GM23248 (cell line): ENCODE measurements at regions not wholly inside any gene's neighbourhood (a gene's known extent, or its start where the extent isn't known, plus 50 kb on each side); places are given as distances from the start of the nearest gene placed in this dataset.

Experiments
- DNase-seq: peaks from one replicate; pipeline ENCODE4 v3.0.0-alpha.2; 2015
- H2AFZ ChIP-seq: fragments of 200-600 bp; sonication (generic); 2 replicates; pipeline ENCODE4 v1.6.1; 2016; ENCODE audit warnings: antibody characterized with exemption
- H3F3A ChIP-seq: fragments of 200-600 bp; sonication (generic); 2 replicates; pipeline ENCODE4 v1.6.1; 2016; ENCODE audit warnings: mild to moderate bottlenecking, antibody characterized with exemption, mixed run types; ENCODE audit not compliant: insufficient read depth
- H3K27ac ChIP-seq: fragments of 200-600 bp; sonication (generic); 2 replicates; pipeline ENCODE4 v1.5.1; 2016; ENCODE audit warnings: mild to moderate bottlenecking
- H3K27me3 ChIP-seq: fragments of 200-600 bp; sonication (generic); replicated peaks from 2 replicates; pipeline ENCODE4 v1.6.1; 2016; ENCODE audit warnings: mild to moderate bottlenecking; ENCODE audit not compliant: insufficient read depth
- H3K36me3 ChIP-seq: fragments of 200-600 bp; sonication (generic); 2 replicates; pipeline ENCODE4 v1.6.1; 2016; ENCODE audit warnings: low read depth, mild to moderate bottlenecking
- H3K4me1 ChIP-seq: fragments of 200-600 bp; sonication (generic); 2 replicates; pipeline ENCODE4 v1.6.1; 2016; ENCODE audit warnings: mild to moderate bottlenecking; ENCODE audit not compliant: insufficient read depth
- H3K4me2 ChIP-seq: fragments of 200-600 bp; sonication (generic); one replicate; pipeline ENCODE4 v1.6.1; 2016; ENCODE audit warnings: mild to moderate bottlenecking; ENCODE audit not compliant: unreplicated experiment
- H3K4me3 ChIP-seq: fragments of 200-600 bp; sonication (generic); 2 replicates; pipeline ENCODE4 v1.5.1; 2016; ENCODE audit warnings: mild to moderate bottlenecking
- H3K79me2 ChIP-seq: fragments of 200-600 bp; sonication (generic); 2 replicates; pipeline ENCODE4 v1.6.1; 2016; ENCODE audit warnings: mild to moderate bottlenecking; ENCODE audit not compliant: insufficient read depth
- H3K9ac ChIP-seq: fragments of 200-600 bp; sonication (generic); 2 replicates; pipeline ENCODE4 v1.6.1; 2016; ENCODE audit warnings: mild to moderate bottlenecking
- H3K9me2 ChIP-seq: fragments of 200-600 bp; sonication (generic); 2 replicates; pipeline ENCODE4 v1.6.1; 2016; ENCODE audit warnings: mixed run types, mild to moderate bottlenecking, moderate library complexity; ENCODE audit not compliant: insufficient read depth
- H3K9me3 ChIP-seq: fragments of 200-600 bp; sonication (generic); one replicate; pipeline ENCODE4 v1.6.1; 2017; ENCODE audit warnings: low read depth
- H4K20me1 ChIP-seq: fragments of 200-600 bp; sonication (generic); 2 replicates; pipeline ENCODE4 v1.6.0; 2016; ENCODE audit not compliant: insufficient read depth
- EZH2 ChIP-seq: fragments of 200-600 bp; sonication (generic); IDR thresholded peaks from 2 replicates; pipeline ENCODE4 v1.6.1; 2018; ENCODE audit warnings: antibody characterized with exemption, mild to moderate bottlenecking; ENCODE audit not compliant: insufficient read depth, poor library complexity, severe bottlenecking
- EZH2phosphoT487 ChIP-seq: fragments of 200-600 bp; sonication (generic); IDR thresholded peaks from 2 replicates; pipeline ENCODE4 v1.6.1; 2018; ENCODE audit warnings: antibody characterized with exemption, moderate library complexity, mild to moderate bottlenecking, low read depth; ENCODE audit not compliant: insufficient read depth
- WGBS, 2 experiments: methylation state at CpG; one replicate each; pipeline ENCODE4 v1.1.6; 2015 to 2017; ENCODE audit warnings: low lambda C conversion rate in 2 of 2, low coverage in 1 of 2; ENCODE audit errors: missing lambda C conversion rate in 2 of 2; 5-methylcytosine and 5-hydroxymethylcytosine counted together
- in situ Hi-C: fragments of 300-500 bp; cut with MboI; formaldehyde crosslinking; loops from 2 replicates; pipeline ENCODE4 v1.15.0; 2020

DNA sequence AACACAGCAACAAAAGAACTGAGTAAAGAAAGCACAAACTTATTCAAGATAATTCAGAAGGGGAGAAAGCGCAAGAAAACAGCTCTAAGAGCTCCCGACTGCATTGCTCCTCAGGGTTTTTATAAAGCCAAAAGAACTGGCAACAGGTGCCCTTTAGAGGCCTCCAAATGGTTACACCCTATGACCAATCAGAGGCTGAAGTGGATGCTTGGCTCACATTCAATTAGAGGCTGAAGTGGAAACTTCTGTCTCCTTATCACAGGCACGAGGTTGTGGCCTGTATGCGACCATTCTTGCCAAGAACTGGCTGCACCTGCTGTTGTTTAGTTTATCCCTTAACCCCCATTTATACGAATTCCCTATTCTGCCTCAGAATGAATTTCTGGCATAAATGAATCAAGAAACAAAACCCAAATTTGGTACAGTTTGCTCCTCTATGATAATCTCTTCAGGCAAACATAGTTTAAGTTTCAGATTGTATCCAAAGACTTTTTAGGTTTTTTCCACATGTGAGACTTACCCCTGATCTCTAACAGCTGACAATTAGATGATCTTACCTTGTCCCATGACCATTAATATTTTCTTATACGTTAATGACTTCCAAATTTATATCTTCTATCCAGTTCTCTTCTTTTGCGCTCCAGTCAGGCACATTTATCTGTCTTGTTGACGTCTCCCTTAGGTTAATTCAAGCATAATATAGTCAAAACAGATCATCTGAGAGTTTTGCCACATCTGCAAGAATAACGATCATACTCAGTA is 504.8 kb downstream of the NXPH1 start:
- Histone ChIP-seq H3K4me3 (no peak overlapping the region), H2AFZ (no peak overlapping the region), H3K27ac (no peak overlapping the region), H3K79me2 (no peaks in the 10 kb centered on the region), H4K20me1 (no peaks in the 10 kb centered on the region), H3K9ac (no peak overlapping the region), H3K36me3 (no peaks in the 10 kb centered on the region), H3K27me3 (no peaks in the 10 kb centered on the region), H3K4me2 (no peak overlapping the region), H3K4me1 (no peaks in the 10 kb centered on the region), H3F3A (no peaks in the 10 kb centered on the region), H3K9me3 (no peaks in the 10 kb centered on the region), H3K9me2 (no peaks in the 10 kb centered on the region)
- DNase-seq: no peak
- in situ Hi-C loops: no loop called here
- TF ChIP-seq EZH2phosphoT487 (no peak), EZH2 (no peak)
- WGBS, 2 experiments: 14 to 16% methylated on average over 9 of the region's 9 CpGs

GRCh38 chr7:8939446-8939845 is 506.0 kb downstream of the NXPH1 start:
- Histone ChIP-seq H3K79me2 (no peaks in the 10 kb centered on the region), H4K20me1 (no peaks in the 10 kb centered on the region), H3K9me2 (no peaks in the 10 kb centered on the region), H3K4me3 (no peak overlapping the region), H3K27ac (no peak overlapping the region), H3K4me1 (no peaks in the 10 kb centered on the region), H3K9me3 (no peaks in the 10 kb centered on the region), H3K4me2 (no peak overlapping the region), H3K9ac (no peak overlapping the region), H3K36me3 (no peaks in the 10 kb centered on the region), H3F3A (no peaks in the 10 kb centered on the region), H2AFZ (no peak overlapping the region), H3K27me3 (no peaks in the 10 kb centered on the region)
- TF ChIP-seq EZH2 (no peak), EZH2phosphoT487 (no peak)
- 0% methylated on average over 1 of the region's 1 CpG for WGBS, 2 experiments
- DNase-seq: no peak
- in situ Hi-C loops: no loop called here

GRCh38 chr7:8963722-8964121 is 530.3 kb downstream of the NXPH1 start:
- no peaks in the 10 kb centered on the region for H3K79me2 ChIP-seq
- TF ChIP-seq EZH2phosphoT487 (no peak), EZH2 (no peak)
- H3K4me1 ChIP-seq: no peaks in the 10 kb centered on the region
- no peak overlapping the region for H3K9ac ChIP-seq
- no peak overlapping the region for H3K27ac ChIP-seq
- H3K9me2 ChIP-seq: no peaks in the 10 kb centered on the region
- no peak overlapping the region for H2AFZ ChIP-seq
- H4K20me1 ChIP-seq: no peaks in the 10 kb centered on the region
- H3K36me3 ChIP-seq: no peaks in the 10 kb centered on the region
- H3K9me3 ChIP-seq: no peaks in the 10 kb centered on the region
- no peak overlapping the region for H3K4me2 ChIP-seq
- no peaks in the 10 kb centered on the region for H3F3A ChIP-seq
- in situ Hi-C loops: no loop called here
- no peaks in the 10 kb centered on the region for H3K27me3 ChIP-seq
- DNase-seq: no peak
- 3 to 5% methylated on average over 2 of the region's 2 CpGs for WGBS, 2 experiments
- no peak overlapping the region for H3K4me3 ChIP-seq

- TF ChIP-seq EZH2phosphoT487: no peak
- H3K4me3 ChIP-seq: no peak overlapping the region
- in situ Hi-C loops: no loop called here
- H3K27me3 ChIP-seq: no peaks in the 10 kb centered on the region
- H3K4me2 ChIP-seq: no peak overlapping the region
- H3K9ac ChIP-seq: no peak overlapping the region
- H3K4me1 ChIP-seq: no peaks in the 10 kb centered on the region
- H3K79me2 ChIP-seq: no peaks in the 10 kb centered on the region
- no peak overlapping the region for H3K27ac ChIP-seq
- H3K9me2 ChIP-seq: no peaks in the 10 kb centered on the region
- DNase-seq: no peak
- no peak overlapping the region for H2AFZ ChIP-seq
- H4K20me1 ChIP-seq: no peaks in the 10 kb centered on the region
- no peaks in the 10 kb centered on the region for H3F3A ChIP-seq
- no peaks in the 10 kb centered on the region for H3K36me3 ChIP-seq
- WGBS, 2 experiments: 8 to 10% methylated on average over 3 of the region's 3 CpGs
- no peaks in the 10 kb centered on the region for H3K9me3 ChIP-seq
Observed at GRCh38 chr7:8965177-8965576, 531.8 kb downstream of the NXPH1 start.

DNA sequence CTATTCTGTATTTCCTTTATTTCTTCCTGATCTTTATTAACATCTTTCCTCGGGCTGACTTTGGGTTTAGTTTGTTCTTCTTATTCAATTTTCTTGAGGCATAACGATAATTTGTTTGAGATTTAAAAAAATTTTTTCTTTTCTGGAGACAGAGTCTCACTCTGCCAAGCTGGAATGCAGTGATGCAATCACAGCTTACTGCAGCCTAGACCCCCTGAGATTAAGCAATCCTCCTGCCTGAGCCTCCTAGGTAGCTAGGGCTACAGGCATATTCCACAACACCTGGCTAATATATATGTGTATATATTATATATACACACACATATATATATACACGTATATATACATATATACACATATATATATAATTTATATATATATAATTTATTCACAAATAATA is 540.2 kb downstream of the NXPH1 start:
- Histone ChIP-seq H3K4me3 (no peak overlapping the region), H3K27ac (no peak overlapping the region), H3K9me2 (no peaks in the 10 kb centered on the region), H2AFZ (no peak overlapping the region), H4K20me1 (no peaks in the 10 kb centered on the region), H3K4me1 (no peaks in the 10 kb centered on the region), H3K36me3 (no peaks in the 10 kb centered on the region), H3K4me2 (no peak overlapping the region), H3K9me3 (no peaks in the 10 kb centered on the region), H3K9ac (no peak overlapping the region), H3K27me3 (no peaks in the 10 kb centered on the region), H3K79me2 (no peaks in the 10 kb centered on the region), H3F3A (no peaks in the 10 kb centered on the region)
- in situ Hi-C loops: no loop called here
- TF ChIP-seq EZH2phosphoT487 (no peak), EZH2 (no peak)
- DNase-seq: no peak
- 12 to 16% methylated on average over 3 of the region's 3 CpGs for WGBS, 2 experiments
